ENCODE measurements at regions not wholly inside any gene's neighbourhood (a gene's known extent, or its start where the extent isn't known, plus 50 kb on each side); places are given as distances from the start of the nearest gene placed in this dataset.

GRCh38 chr7:32253299-32253698 is 183.1 kb upstream of the PDE1C start:
- no peak for DNase-seq (ENCODE audit: low read depth)
- TF ChIP-seq, protein P1, sequence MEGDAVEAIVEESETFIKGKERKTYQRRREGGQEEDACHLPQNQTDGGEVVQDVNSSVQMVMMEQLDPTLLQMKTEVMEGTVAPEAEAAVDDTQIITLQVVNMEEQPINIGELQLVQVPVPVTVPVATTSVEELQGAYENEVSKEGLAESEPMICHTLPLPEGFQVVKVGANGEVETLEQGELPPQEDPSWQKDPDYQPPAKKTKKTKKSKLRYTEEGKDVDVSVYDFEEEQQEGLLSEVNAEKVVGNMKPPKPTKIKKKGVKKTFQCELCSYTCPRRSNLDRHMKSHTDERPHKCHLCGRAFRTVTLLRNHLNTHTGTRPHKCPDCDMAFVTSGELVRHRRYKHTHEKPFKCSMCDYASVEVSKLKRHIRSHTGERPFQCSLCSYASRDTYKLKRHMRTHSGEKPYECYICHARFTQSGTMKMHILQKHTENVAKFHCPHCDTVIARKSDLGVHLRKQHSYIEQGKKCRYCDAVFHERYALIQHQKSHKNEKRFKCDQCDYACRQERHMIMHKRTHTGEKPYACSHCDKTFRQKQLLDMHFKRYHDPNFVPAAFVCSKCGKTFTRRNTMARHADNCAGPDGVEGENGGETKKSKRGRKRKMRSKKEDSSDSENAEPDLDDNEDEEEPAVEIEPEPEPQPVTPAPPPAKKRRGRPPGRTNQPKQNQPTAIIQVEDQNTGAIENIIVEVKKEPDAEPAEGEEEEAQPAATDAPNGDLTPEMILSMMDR (IDR thresholded peaks at IDR 0.05; ENCODE audit: low read length, missing control alignments): no peak
- H3K4me3 ChIP-seq (replicated peaks; ENCODE audit: low read depth, low read length): no peak overlapping the region

DNA sequence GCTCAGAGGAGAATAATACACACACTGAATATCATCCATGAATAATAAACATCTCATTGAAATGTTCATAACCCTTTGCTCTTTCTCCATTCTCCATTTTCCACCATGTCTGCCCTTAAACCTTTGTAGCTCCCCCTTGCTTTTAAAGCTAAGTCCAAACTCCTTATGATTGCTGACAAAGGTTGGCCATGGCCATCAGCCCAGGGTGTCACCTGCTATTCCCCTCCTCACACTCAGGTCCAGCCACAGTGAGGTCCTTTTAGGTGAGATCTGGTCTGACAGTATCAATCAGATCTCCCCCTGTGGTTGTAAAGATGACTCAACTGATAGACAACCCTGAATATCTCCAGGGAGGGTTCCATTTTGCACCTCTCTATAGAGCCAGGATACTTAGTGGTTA is 181.5 kb upstream of the PDE1C start:
- H3K4me3 ChIP-seq (replicated peaks; ENCODE audit: low read depth, low read length): no peak overlapping the region
- TF ChIP-seq, protein P1 (IDR thresholded peaks at IDR 0.05; ENCODE audit: low read length, missing control alignments): no peak
- DNase-seq (ENCODE audit: low read depth): no peak

DNA sequence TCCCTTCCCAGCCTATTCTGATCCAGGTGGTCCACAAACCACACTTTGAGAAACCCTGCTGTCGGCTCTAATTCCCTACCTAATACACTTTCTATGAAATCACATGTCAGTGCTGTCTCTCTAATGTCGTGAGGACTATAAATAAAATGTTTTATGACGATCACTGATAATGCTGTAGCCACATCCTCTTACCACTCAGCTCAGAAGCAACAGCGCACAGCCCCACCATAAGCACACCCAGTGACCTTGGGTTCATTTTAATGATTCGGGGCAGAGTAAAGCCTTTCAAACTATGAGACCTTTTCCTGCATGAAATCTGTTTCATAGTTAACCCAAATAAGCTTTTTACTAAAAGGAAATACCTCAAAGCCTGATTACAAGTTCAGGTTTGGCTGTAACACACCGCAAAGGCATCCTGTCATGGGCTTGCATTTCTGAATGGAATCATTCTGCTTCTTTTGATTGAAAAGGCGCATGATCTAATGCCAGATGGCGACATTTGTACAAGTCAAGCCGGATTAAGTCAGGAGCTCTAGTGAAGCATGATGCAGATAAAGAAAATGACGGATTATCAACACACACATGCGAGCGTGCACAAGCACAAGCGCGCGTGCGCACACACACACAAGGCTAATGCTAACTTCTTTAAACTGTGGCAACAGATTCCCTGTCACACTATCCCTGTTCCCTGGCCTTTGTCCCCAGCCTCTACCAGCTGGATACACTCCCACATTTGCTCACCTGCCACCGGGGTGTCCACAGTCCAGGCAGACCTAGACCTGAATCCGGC is 180.5 kb upstream of the PDE1C start:
- no peak overlapping the region for H3K4me3 ChIP-seq (replicated peaks; ENCODE audit: low read depth, low read length)
- TF ChIP-seq, protein P1 (IDR thresholded peaks at IDR 0.05; ENCODE audit: low read length, missing control alignments): no peak
- DNase-seq (ENCODE audit: low read depth): no peak

DNA sequence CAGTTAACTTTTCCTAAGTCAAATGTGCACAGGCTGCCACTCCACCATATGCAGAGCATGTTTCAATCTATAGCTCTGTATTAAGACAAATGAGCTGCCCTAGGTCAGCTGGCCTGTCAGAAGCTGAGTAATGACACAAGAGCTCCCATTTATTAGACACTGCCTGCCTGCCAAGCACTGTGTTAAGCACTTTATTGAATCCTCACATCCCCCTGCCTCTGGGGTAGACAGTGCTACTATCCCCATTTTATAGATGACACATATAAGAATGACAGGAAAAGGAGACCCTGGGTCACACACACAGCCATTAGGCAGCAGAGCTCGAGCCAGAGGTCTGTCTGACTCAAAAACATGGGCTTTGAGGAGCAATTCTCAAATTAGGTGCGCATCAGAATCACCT is 179.8 kb upstream of the PDE1C start:
- no peak overlapping the region for H3K4me3 ChIP-seq (replicated peaks; ENCODE audit: low read depth, low read length)
- TF ChIP-seq, protein P1 (IDR thresholded peaks at IDR 0.05; ENCODE audit: low read length, missing control alignments): no peak
- no peak for DNase-seq (ENCODE audit: low read depth)

- DNase-seq (ENCODE audit: low read depth): no peak
- TF ChIP-seq, protein P1 (IDR thresholded peaks at IDR 0.05; ENCODE audit: low read length, missing control alignments): no peak
- no peak overlapping the region for H3K4me3 ChIP-seq (replicated peaks; ENCODE audit: low read depth, low read length)
These were observed 178.3 kb upstream of the PDE1C start for GRCh38 chr7:32248522-32248921.

- no peak for DNase-seq (ENCODE audit: low read depth)
- TF ChIP-seq, protein P1 (IDR thresholded peaks at IDR 0.05; ENCODE audit: low read length, missing control alignments): no peak
- H3K4me3 ChIP-seq (replicated peaks; ENCODE audit: low read depth, low read length): no peak overlapping the region
These were observed 174.7 kb upstream of the PDE1C start for GRCh38 chr7:32244806-32245345.
